GM12891 (cell line): ENCODE measurements at regions not wholly inside any gene's neighbourhood (a gene's known extent, or its start where the extent isn't known, plus 50 kb on each side); places are given as distances from the start of the nearest gene placed in this dataset.

Source experiments
- POLR2A ChIP-seq: IDR thresholded peaks from 2 replicates; pipeline ENCODE4 v1.6.1; 2011; ENCODE audit warnings: low read depth, low read length, control low read depth
- POLR2AphosphoS5 ChIP-seq: IDR thresholded peaks from 2 replicates; pipeline ENCODE4 v1.6.1; 2011; ENCODE audit warnings: low read depth, low read length, control low read depth
- POU2F2 ChIP-seq: IDR thresholded peaks from 2 replicates; pipeline ENCODE4 v1.6.1; 2011; ENCODE audit warnings: low read depth, mild to moderate bottlenecking, control low read depth, low read length, moderate library complexity
- SPI1 ChIP-seq: IDR thresholded peaks from 2 replicates; pipeline ENCODE4 v1.6.1; 2011; ENCODE audit warnings: low read depth, low read length, control low read depth
- TAF1 ChIP-seq: IDR thresholded peaks from 2 replicates; pipeline ENCODE4 v1.6.1; 2011; ENCODE audit warnings: low read depth, low read length, control low read depth

DNA sequence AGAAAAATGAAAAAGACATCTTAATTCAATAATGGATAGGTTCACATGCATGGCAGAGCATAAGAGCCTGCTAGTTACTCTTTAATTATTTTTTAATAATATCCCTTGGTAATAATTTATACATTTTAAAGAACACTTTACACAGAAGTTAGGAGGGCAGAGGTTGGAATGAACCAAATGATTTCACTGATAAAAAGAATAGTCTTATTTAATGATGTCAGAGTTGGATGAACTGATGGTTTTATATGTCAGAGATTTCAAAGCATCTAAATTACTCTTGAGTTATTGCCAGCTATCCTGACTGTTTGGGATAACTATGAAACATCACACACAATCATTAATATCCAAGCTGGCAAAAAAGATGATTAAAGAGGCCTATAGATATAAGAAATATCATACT, 244.8 kb downstream of the CSNK1G3 start:
- no peak for TF ChIP-seq POLR2A
- TF ChIP-seq POLR2AphosphoS5, result no peak
- TF ChIP-seq POU2F2, result no peak
- no peak for TF ChIP-seq SPI1
- TF ChIP-seq TAF1, result no peak
